Esophagus (tissue), 2 donors: ENCODE measurements at regions not wholly inside any gene's neighbourhood (a gene's known extent, or its start where the extent isn't known, plus 50 kb on each side); places are given as distances from the start of the nearest gene placed in this dataset.

ENCODE experiments used
- H3K27ac ChIP-seq, 2 donors: one replicate each; pipeline ENCODE4 v1.5.1; 2013; ENCODE audit warnings: low read depth in 2 of 2, mild to moderate bottlenecking in 2 of 2, inconsistent platforms in 1 of 2, low read length in 1 of 2, moderate library complexity in 1 of 2
- H3K27me3 ChIP-seq, 2 donors: one replicate each; pipeline ENCODE4 v1.6.1; 2013; ENCODE audit warnings: low read length in 2 of 2, control low read depth in 1 of 2, mild to moderate bottlenecking in 1 of 2; ENCODE audit not compliant: insufficient read depth in 2 of 2, control insufficient read depth in 1 of 2
- H3K36me3 ChIP-seq, 2 donors: one replicate each; pipeline ENCODE4 v1.6.1; 2013; ENCODE audit warnings: low read length in 1 of 2; ENCODE audit not compliant: control insufficient read depth in 2 of 2, insufficient read depth in 2 of 2
- H3K4me1 ChIP-seq, 2 donors: one replicate each; pipeline ENCODE4 v1.6.1; 2013; ENCODE audit warnings: low read length in 1 of 2; ENCODE audit not compliant: control insufficient read depth in 2 of 2, insufficient read depth in 2 of 2
- H3K4me3 ChIP-seq, 2 donors: one replicate each; pipeline ENCODE4 v1.5.1; 2013; ENCODE audit warnings: low read length in 2 of 2, mild to moderate bottlenecking in 2 of 2, low read depth in 1 of 2, moderate library complexity in 1 of 2
- H3K9me3 ChIP-seq, 2 donors: one replicate each; pipeline ENCODE4 v1.6.1; 2013; ENCODE audit warnings: mild to moderate bottlenecking in 2 of 2, low read depth in 1 of 2, low read length in 1 of 2, moderate library complexity in 1 of 2; ENCODE audit not compliant: control insufficient read depth in 2 of 2, insufficient read depth in 1 of 2
- WGBS, 2 donors: extraction: QIAGEN DNeasy Blood & Tissue Kit; methylation state at CpG; one replicate each; pipeline ENCODE4 v1.1.7; 2013; 5-methylcytosine and 5-hydroxymethylcytosine counted together
- donor health status: healthy with polysubstance abuse.
- donor health status: Bipolar disorder and iron deficiency.

DNA sequence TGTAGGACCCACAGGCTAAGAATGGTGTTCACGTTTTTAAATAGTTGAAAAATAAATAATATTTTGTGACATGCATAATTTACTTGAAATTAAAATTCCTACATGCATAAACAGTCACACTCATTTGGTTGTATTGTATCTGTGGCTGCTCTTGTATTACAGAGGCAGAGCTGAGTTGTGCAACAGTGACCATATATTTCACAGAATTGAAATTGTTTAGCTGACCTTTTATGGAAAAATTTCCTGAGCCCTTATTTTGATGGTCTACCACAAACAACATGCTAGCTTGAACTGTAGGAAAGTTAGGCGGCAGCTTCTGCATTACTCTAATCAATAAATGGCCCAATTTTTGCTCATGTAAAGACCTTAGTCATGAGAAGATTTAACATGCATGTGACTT lies 633.4 kb upstream of the AADAT start:
- H3K27ac ChIP-seq, result no peak overlapping the region
- H3K9me3 ChIP-seq, result no peaks in the 10 kb centered on the region
- H3K27me3 ChIP-seq, result no peaks in the 10 kb centered on the region
- WGBS, 2 donors, result 74 to 87% methylated on average over 2 of the region's 2 CpGs
- H3K4me3 ChIP-seq, result no peak overlapping the region
- H3K36me3 ChIP-seq, result no peaks in the 10 kb centered on the region
- H3K4me1 ChIP-seq, result no peaks in the 10 kb centered on the region

DNA sequence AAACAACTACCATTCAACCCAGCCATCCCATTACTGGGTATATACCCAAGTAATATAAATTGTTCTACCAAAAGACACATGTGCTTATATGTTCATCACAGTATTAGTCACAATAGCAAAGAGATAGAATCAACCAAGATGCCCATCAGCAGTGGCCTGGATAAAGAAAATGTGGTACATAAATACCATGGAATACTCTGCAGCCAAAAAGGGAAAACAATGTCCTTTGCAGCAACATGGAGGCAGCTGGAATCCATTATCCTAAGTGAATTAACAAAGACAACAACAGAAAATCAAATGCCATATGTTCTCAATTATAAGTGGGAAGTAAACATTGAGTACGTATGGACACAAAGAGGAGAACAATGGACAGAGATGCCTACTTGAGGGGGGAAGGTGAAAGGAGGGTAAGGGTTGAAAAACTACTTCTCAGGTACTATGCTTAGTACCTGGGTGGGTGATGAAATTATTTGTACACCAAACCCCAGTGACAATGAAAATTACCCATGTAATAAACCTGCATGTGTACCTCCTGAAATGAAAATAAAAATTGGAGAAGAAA lies 632.1 kb upstream of the AADAT start:
- no peaks in the 10 kb centered on the region for H3K36me3 ChIP-seq
- H3K4me1 ChIP-seq, result no peaks in the 10 kb centered on the region
- no peaks in the 10 kb centered on the region for H3K27me3 ChIP-seq
- H3K27ac ChIP-seq, result no peak overlapping the region
- H3K4me3 ChIP-seq, result no peak overlapping the region
- 57 to 58% methylated on average over 1 of the region's 1 CpG for WGBS, 2 donors
- H3K9me3 ChIP-seq, result no peaks in the 10 kb centered on the region

DNA sequence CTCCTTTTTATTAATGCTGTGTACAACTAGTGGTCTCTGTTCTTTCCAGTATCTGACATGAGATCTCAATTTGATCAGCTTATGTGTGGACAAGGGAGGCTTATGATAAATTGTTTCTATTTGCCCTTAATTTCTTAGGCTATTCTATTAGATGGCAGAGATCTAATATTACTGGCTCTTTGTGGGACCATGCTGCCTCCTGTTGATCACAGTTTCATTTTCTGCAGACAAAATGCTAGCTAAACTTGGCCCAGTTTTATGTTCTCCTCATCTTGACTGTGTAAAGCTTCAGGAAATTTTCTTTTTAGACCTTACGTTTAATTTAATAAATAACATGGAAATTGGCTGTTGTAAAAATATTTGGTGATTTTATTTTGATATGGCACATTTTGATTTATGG lies 627.1 kb upstream of the AADAT start:
- H3K9me3 ChIP-seq, result no peaks in the 10 kb centered on the region
- no peak overlapping the region for H3K27ac ChIP-seq
- WGBS, 2 donors, result 82 to 86% methylated on average over 1 of the region's 1 CpG
- no peak overlapping the region for H3K4me3 ChIP-seq
- H3K4me1 ChIP-seq, result no peaks in the 10 kb centered on the region
- H3K36me3 ChIP-seq, result no peaks in the 10 kb centered on the region
- H3K27me3 ChIP-seq, result no peaks in the 10 kb centered on the region

DNA sequence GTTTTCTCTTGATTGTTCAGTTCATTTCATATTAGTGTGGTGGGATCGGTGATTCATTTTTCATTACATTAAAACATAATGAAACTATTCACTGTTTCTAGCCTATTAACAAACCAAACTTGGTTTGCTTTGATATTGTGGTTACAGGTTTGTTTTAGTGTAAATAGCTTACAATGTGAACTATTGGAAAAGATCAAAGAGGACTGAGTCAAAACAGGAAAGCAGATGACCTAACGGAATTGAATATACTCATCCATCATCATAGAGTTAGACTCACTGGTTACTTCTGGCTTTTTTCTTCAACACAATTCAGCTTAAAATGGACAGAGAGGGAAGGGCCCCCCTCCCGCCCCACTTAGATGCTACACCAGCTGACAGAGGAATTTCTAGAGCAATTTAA lies 616.2 kb upstream of the AADAT start:
- H3K27ac ChIP-seq, result no peak overlapping the region
- WGBS, 2 donors, result 78 to 80% methylated on average over 3 of the region's 3 CpGs
- H3K9me3 ChIP-seq, result no peaks in the 10 kb centered on the region
- no peaks in the 10 kb centered on the region for H3K36me3 ChIP-seq
- H3K27me3 ChIP-seq, result no peaks in the 10 kb centered on the region
- H3K4me1 ChIP-seq, result no peaks in the 10 kb centered on the region
- no peak overlapping the region for H3K4me3 ChIP-seq

DNA sequence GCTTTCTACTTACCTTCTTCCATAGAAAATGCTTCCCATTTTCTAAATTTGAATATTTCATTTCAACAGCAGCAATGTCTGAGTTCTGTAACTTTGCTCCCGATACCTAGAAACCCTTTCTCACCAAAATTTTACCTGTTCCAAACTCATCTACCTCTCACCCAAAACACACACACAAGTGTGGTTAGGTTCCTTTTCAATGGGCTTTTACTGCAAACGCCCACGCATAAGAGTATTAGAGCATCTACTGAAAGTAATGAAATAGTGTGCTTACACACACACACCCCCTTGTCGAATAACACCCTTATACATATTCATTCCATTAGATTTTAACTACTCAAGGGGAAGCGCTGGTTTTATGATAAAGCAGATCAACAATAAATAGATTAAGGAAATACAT lies 610.3 kb upstream of the AADAT start:
- 91 to 94% methylated on average over 5 of the region's 5 CpGs for WGBS, 2 donors
- H3K4me1 ChIP-seq, result no peaks in the 10 kb centered on the region
- no peaks in the 10 kb centered on the region for H3K27me3 ChIP-seq
- H3K36me3 ChIP-seq, result no peaks in the 10 kb centered on the region
- no peak overlapping the region for H3K27ac ChIP-seq
- no peaks in the 10 kb centered on the region for H3K9me3 ChIP-seq
- no peak overlapping the region for H3K4me3 ChIP-seq

DNA sequence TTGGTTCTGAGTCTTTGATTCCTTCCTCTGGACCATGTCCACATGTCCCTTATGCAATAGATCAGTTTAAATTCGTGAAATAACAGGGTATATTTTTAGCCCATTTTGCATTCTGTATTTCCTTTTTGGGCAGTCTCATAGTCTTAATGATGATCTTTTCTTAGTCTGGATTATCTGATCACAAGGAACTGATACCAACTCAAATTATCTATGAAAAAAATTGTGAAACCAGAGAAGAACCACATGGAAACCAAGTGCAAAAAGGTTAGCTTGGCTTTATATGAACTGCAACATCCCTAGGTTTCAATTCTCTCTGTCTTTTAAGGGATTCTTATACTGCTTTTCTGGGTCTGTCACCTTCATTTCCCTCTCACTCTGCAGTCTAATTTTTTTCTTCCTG lies 608.6 kb upstream of the AADAT start:
- Histone ChIP-seq H3K4me1 (no peaks in the 10 kb centered on the region), H3K27ac (no peak overlapping the region), H3K36me3 (no peaks in the 10 kb centered on the region), H3K27me3 (no peaks in the 10 kb centered on the region), H3K9me3 (no peaks in the 10 kb centered on the region), H3K4me3 (no peak overlapping the region)
- WGBS, 2 donors, result 20 to 37% methylated on average over 1 of the region's 1 CpG

DNA sequence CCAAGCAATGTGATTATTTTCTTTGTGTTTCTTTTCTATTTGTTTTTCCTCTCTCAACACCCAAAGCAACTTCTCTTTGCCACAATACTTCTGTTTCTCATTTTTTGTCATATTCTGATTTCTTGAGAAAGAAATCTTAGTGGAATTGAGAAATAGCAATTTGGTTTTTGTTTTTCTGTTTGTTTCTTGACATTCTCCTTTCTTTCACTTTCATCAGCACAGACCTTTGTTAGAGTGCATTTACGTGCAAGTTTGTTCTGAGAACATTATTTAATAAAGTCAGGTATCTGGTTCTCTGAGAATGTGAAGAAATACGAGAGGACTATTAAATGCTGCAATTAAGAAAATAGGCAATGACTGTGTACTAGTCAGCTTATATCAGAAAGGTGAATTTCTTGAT lies 608.1 kb upstream of the AADAT start:
- H3K4me3 ChIP-seq, result no peak overlapping the region
- 52 to 65% methylated on average over 2 of the region's 2 CpGs for WGBS, 2 donors
- H3K4me1 ChIP-seq, result no peaks in the 10 kb centered on the region
- H3K27ac ChIP-seq, result no peak overlapping the region
- H3K27me3 ChIP-seq, result no peaks in the 10 kb centered on the region
- H3K36me3 ChIP-seq, result no peaks in the 10 kb centered on the region
- no peaks in the 10 kb centered on the region for H3K9me3 ChIP-seq

DNA sequence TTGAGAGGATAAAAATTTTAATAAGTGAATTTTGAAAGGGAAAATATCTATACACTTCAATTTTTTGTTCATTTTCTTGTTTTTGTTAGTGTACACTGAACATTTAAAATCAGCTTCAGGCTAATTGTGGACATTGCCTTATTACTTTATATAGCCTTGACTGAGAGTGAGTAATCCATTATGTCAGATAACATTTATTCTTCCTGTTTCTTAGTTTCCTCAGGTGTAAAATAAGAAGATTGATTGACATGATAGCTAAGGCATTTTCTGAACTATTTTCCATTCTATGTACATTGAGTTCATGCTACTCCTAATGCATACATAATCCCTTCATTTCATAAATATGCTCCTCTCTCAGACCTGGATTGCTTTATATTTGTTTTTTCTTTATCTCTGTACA lies 607.3 kb upstream of the AADAT start:
- no peak overlapping the region for H3K4me3 ChIP-seq
- H3K27me3 ChIP-seq, result no peaks in the 10 kb centered on the region
- H3K27ac ChIP-seq, result no peak overlapping the region
- H3K36me3 ChIP-seq, result no peaks in the 10 kb centered on the region
- no peaks in the 10 kb centered on the region for H3K4me1 ChIP-seq
- H3K9me3 ChIP-seq, result no peaks in the 10 kb centered on the region

DNA sequence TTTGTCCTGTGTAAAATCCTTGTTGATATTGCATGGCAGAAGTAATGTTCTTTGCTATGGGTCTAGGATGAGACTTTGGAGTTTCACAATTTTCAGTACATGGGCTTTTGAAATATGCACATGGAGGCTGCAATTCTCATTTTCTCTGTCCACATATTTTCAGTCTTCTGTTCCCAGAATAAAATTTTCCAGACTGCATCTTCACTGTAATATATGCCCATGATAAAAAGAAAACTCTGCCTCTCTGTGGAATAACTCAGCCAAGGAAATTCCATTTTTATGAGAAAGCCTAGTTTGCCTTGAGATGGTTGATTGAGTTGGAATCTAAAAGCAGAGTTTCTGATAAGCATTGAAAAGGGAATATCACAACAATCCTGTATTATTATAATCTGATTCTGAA lies 601.4 kb upstream of the AADAT start:
- H3K27ac ChIP-seq, result no peak overlapping the region
- peaks cover 0 to 4% of the 10 kb centered on the region in 2 donors for H3K9me3 ChIP-seq
- no peaks in the 10 kb centered on the region for H3K36me3 ChIP-seq
- no peak overlapping the region for H3K4me3 ChIP-seq
- no peaks in the 10 kb centered on the region for H3K27me3 ChIP-seq
- no peaks in the 10 kb centered on the region for H3K4me1 ChIP-seq

DNA sequence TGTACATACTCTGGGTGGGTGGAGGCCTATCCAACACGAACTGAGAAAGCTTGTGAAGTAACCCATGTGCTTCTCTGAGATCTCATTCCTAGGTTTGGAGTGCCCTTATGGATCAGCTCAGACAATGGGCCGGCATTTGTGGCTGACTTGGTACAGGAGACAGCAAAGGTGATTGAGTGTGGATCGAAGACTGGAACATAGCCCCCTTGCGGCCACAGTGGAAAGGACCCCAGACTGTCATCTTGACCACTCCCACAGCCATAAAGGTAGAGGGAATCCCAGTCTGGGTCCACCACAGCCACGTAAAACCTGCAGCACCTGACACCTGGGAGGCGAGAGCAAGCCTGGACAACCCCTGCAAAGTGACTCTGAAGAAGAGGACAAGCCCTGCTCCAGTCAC lies 598.0 kb upstream of the AADAT start:
- Histone ChIP-seq H3K27ac (no peak overlapping the region), H3K9me3 (peaks cover 0 to 4% of the 10 kb centered on the region in 2 donors), H3K36me3 (no peaks in the 10 kb centered on the region), H3K4me3 (no peak overlapping the region), H3K4me1 (no peaks in the 10 kb centered on the region), H3K27me3 (no peaks in the 10 kb centered on the region)
- WGBS, 2 donors, result 89 to 90% methylated on average over 6 of the region's 6 CpGs
